GM12878 (cell line): ENCODE measurements at regions not wholly inside any gene's neighbourhood (a gene's known extent, or its start where the extent isn't known, plus 50 kb on each side); places are given as distances from the start of the nearest gene placed in this dataset.

ENCODE experiments used
- ATAC-seq: fragments of 200-7000 bp; cut with Tn5 transposase; 3 replicates; pipeline ENCODE4 v1.9.1; 2020; ENCODE audit warnings: mild to moderate bottlenecking, moderate library complexity
- BruUV-seq: library from RNA; stranded (reverse); fragments of 400-500 nt; replicated peaks from 2 replicates; lab custom pipeline; 2021; lab: Mats Ljungman, UMichigan
- CTCF ChIA-PET: fragments of 300-600 bp; sonication (Branson Sonifier 250); formaldehyde crosslinking; extraction: SDS; loops from one replicate; lab custom pipeline; 2021; ENCODE audit warnings: inconsistent platforms; lab: Yijun Ruan, JAX
- POLR2A ChIA-PET: fragments of 350-600 bp; formaldehyde crosslinking; extraction: SDS; loops from one replicate; lab custom pipeline; 2021; ENCODE audit warnings: inconsistent platforms; lab: Charles Lee
- RAD21 ChIA-PET: fragments of 300-600 bp; sonication (Branson Sonifier 250); formaldehyde crosslinking; loops from one replicate; lab custom pipeline; 2023; ENCODE audit warnings: antibody characterized with exemption; ENCODE audit not compliant: unreplicated experiment; lab: Charles Lee
- SMC1A ChIA-PET: fragments of 300-600 bp; sonication (Branson Sonifier 250); formaldehyde crosslinking; loops from one replicate; lab custom pipeline; 2023; ENCODE audit not compliant: unreplicated experiment, uncharacterized antibody; lab: Charles Lee
- DNase-seq: peaks from one replicate; pipeline ENCODE4 v3.0.0-alpha.2; 2011; ENCODE audit warnings: low read depth, low spot score
- FAIRE-seq: peaks from 3 replicates; lab custom pipeline; 2011; peaks lifted over from hg19 to GRCh38; lab: Jason Lieb, UNC
- H2AFZ ChIP-seq: 2 replicates; pipeline ENCODE4 v1.6.0; 2011; ENCODE audit warnings: low read depth, low read length, control low read depth; ENCODE audit not compliant: control insufficient read depth
- H3K27ac ChIP-seq: 2 replicates; pipeline ENCODE4 v1.5.1; 2011; ENCODE audit warnings: control low read depth; ENCODE audit not compliant: control insufficient read depth, insufficient read depth
- H3K27me3 ChIP-seq, 2 experiments: replicated peaks in 1 of 2; 2 replicates each; pipeline versions ENCODE4 v1.6.0 to v1.6.1; 2011; ENCODE audit warnings: low read length in 1 of 2; ENCODE audit not compliant: control insufficient read depth in 2 of 2, insufficient read depth in 2 of 2
- H3K36me3 ChIP-seq, 2 experiments: 2 replicates each; pipeline ENCODE4 v1.5.1; 2011; ENCODE audit warnings: low read length in 1 of 2; ENCODE audit not compliant: control insufficient read depth in 2 of 2, insufficient read depth in 2 of 2
- H3K4me1 ChIP-seq: 2 replicates; pipeline ENCODE4 v1.6.1; 2011; ENCODE audit warnings: mild to moderate bottlenecking, low read length, moderate library complexity, mixed read lengths; ENCODE audit not compliant: control insufficient read depth, insufficient read depth
- H3K4me2 ChIP-seq: 2 replicates; pipeline ENCODE4 v1.6.0; 2011; ENCODE audit warnings: control low read depth; ENCODE audit not compliant: control insufficient read depth, insufficient read depth
- H3K4me3 ChIP-seq: fragments of 200-600 bp; sonication (generic); 2 replicates; pipeline ENCODE4 v1.5.1; 2016
- H3K79me2 ChIP-seq: 2 replicates; pipeline ENCODE4 v1.6.0; 2011; ENCODE audit warnings: low read length; ENCODE audit not compliant: control insufficient read depth, insufficient read depth
- H3K9ac ChIP-seq: 2 replicates; pipeline ENCODE4 v1.8.0; 2011; ENCODE audit warnings: low read length, control low read depth, mixed read lengths; ENCODE audit not compliant: control insufficient read depth, insufficient read depth
- H3K9me3 ChIP-seq: replicated peaks from 3 replicates; pipeline ENCODE4 v1.5.1; 2011; ENCODE audit warnings: mild to moderate bottlenecking, low read length; ENCODE audit not compliant: control insufficient read depth, insufficient read depth
- H4K20me1 ChIP-seq: 2 replicates; pipeline ENCODE4 v1.6.0; 2011; ENCODE audit not compliant: control insufficient read depth, insufficient read depth
- CBX3 ChIP-seq: fragments of 200-600 bp; sonication (generic); IDR thresholded peaks from 2 replicates; pipeline ENCODE4 v1.6.1; 2016; ENCODE audit warnings: low read depth, borderline replicate concordance
- ESRRA ChIP-seq: IDR thresholded peaks from 2 replicates; pipeline ENCODE4 v1.6.1; 2012; ENCODE audit warnings: mild to moderate bottlenecking, low read length, improper control_type of control experiment
- GABPA ChIP-seq: IDR thresholded peaks from 2 replicates; pipeline ENCODE4 v1.6.1; 2014; ENCODE audit warnings: antibody characterized with exemption, low read depth, mild to moderate bottlenecking, inconsistent platforms
- MXI1 ChIP-seq: fragments of 150-350 bp; IDR thresholded peaks from 2 replicates; pipeline ENCODE4 v1.6.1; 2011; ENCODE audit warnings: low read depth, mild to moderate bottlenecking, inconsistent platforms, low read length, improper control_type of control experiment
- SMAD5 ChIP-seq: IDR thresholded peaks from 2 replicates; pipeline ENCODE4 v1.6.1; 2016; ENCODE audit warnings: antibody characterized with exemption, low read depth
- SMC3 ChIP-seq: IDR thresholded peaks from 2 replicates; pipeline ENCODE4 v1.6.1; 2011; ENCODE audit warnings: low read length, improper control_type of control experiment, borderline replicate concordance
- ZBED1 ChIP-seq: IDR thresholded peaks from 2 replicates; pipeline ENCODE4 v1.6.1; 2016; ENCODE audit warnings: borderline replicate concordance
- ZNF274 ChIP-seq: IDR thresholded peaks from one replicate; pipeline ENCODE4 v1.8.0; 2011; ENCODE audit not compliant: insufficient read length, insufficient read depth
- WGBS: methylation state at CpG from one replicate; pipeline ENCODE4 v1.1.6; 2016; ENCODE audit warnings: low lambda C conversion rate; ENCODE audit not compliant: insufficient replicate concordance, insufficient coverage; ENCODE audit errors: missing lambda C conversion rate; 5-methylcytosine and 5-hydroxymethylcytosine counted together
- in situ Hi-C: fragments of 300-500 bp; cut with MboI; formaldehyde crosslinking; loops from 9 replicates; pipeline ENCODE4 v1.14.3; 2018; ENCODE audit warnings: mixed read lengths
- intact Hi-C: fragments of 100-400 bp; cut with micrococcal nuclease; formaldehyde crosslinking; loops from one replicate; pipeline ENCODE4 v1.14.2; 2022; ENCODE audit not compliant: unreplicated experiment

- ChIA-PET RAD21 (no interaction called here), CTCF (no interaction called here), POLR2A (no interaction called here), SMC1A (no interaction called here)
- FAIRE-seq (no peak), DNase-seq (no peak), ATAC-seq (no peak)
- TF ChIP-seq SMC3: no peak
- TF ChIP-seq ZBED1: no peak
- TF ChIP-seq GABPA: no peak
- no peak for TF ChIP-seq SMAD5
- no peak for TF ChIP-seq ZNF274
- no peak for TF ChIP-seq MXI1
- TF ChIP-seq CBX3: no peak
- Histone ChIP-seq H3K9me3 (no peaks in the 10 kb centered on the region), H3K4me2 (no peak overlapping the region), H3K79me2 (no peaks in the 10 kb centered on the region), H3K4me3 (no peak overlapping the region), H3K36me3 (no peaks in the 10 kb centered on the region), H3K4me1 (no peaks in the 10 kb centered on the region), H4K20me1 (no peaks in the 10 kb centered on the region), H2AFZ (no peak overlapping the region), H3K27me3 (no peaks in the 10 kb centered on the region), H3K9ac (no peak overlapping the region), H3K27ac (no peak overlapping the region)
- intact Hi-C loops (no loop called here), in situ Hi-C loops (no loop called here)
- WGBS: 95% methylated on average over 2 of the region's 2 CpGs
- BruUV-seq: no TSS peak
Observed at GRCh38 chr13:56009418-56009817, 1131.3 kb upstream of the PRR20A start.

GRCh38 chr13:56012644-56013043, 1128.1 kb upstream of the PRR20A start:
- FAIRE-seq: no peak
- Histone ChIP-seq H3K4me1 (no peaks in the 10 kb centered on the region), H3K27me3 (no peaks in the 10 kb centered on the region), H3K4me2 (no peak overlapping the region), H3K4me3 (no peak overlapping the region), H3K27ac (no peak overlapping the region), H4K20me1 (no peaks in the 10 kb centered on the region), H2AFZ (no peak overlapping the region), H3K36me3 (no peaks in the 10 kb centered on the region), H3K9me3 (no peaks in the 10 kb centered on the region), H3K9ac (no peak overlapping the region), H3K79me2 (no peaks in the 10 kb centered on the region)
- ATAC-seq: no peak
- RAD21 ChIA-PET: no interaction called here
- intact Hi-C loops: no loop called here
- no peak for DNase-seq
- CTCF ChIA-PET: no interaction called here
- no peak for TF ChIP-seq ESRRA
- whole genome bisulfite sequencing: 39% methylated on average over 2 of the region's 2 CpGs
- BruUV-seq: no TSS peak
- SMC1A ChIA-PET: no interaction called here
- in situ Hi-C loops: no loop called here
- POLR2A ChIA-PET: no interaction called here
